ENCODE measurements at regions not wholly inside any gene's neighbourhood (a gene's known extent, or its start where the extent isn't known, plus 50 kb on each side); places are given as distances from the start of the nearest gene placed in this dataset.

- no peak for DNase-seq (ENCODE audit: extremely low read depth, low read depth)
- TF ChIP-seq CTCF (IDR thresholded peaks at IDR 0.05; ENCODE audit: low read depth, low read length) = no peak
Measured at GRCh38 chr4:4758681-4759080, 100.8 kb upstream of the MSX1 start.

GRCh38 chr4:4755306-4755705 is 104.2 kb upstream of the MSX1 start:
- DNase-seq (ENCODE audit: extremely low read depth, low read depth) = no peak

GRCh38 chr4:4754641-4755040 is 104.8 kb upstream of the MSX1 start:
- no peak for DNase-seq (ENCODE audit: extremely low read depth, low read depth)
- no peak for TF ChIP-seq CTCF (IDR thresholded peaks at IDR 0.05; ENCODE audit: low read depth, low read length)

More at GRCh38 chr4:4755306-4755705, 104.2 kb upstream of the MSX1 start:
- no peak for TF ChIP-seq CTCF (IDR thresholded peaks at IDR 0.05; ENCODE audit: low read depth, low read length)

GRCh38 chr4:4753643-4754042 is 105.8 kb upstream of the MSX1 start:
- DNase-seq (ENCODE audit: extremely low read depth, low read depth) = no peak
- no peak for TF ChIP-seq CTCF (IDR thresholded peaks at IDR 0.05; ENCODE audit: low read depth, low read length)

- TF ChIP-seq CTCF (IDR thresholded peaks at IDR 0.05; ENCODE audit: low read depth, low read length) = no peak
- no peak for DNase-seq (ENCODE audit: extremely low read depth, low read depth)
Measured at GRCh38 chr4:4752576-4753401, 106.7 kb upstream of the MSX1 start.

GRCh38 chr4:4752025-4752424 is 107.4 kb upstream of the MSX1 start:
- TF ChIP-seq CTCF (IDR thresholded peaks at IDR 0.05; ENCODE audit: low read depth, low read length) = no peak
- no peak for DNase-seq (ENCODE audit: extremely low read depth, low read depth)

- DNase-seq (ENCODE audit: extremely low read depth, low read depth) = no peak
- no peak for TF ChIP-seq CTCF (IDR thresholded peaks at IDR 0.05; ENCODE audit: low read depth, low read length)
Measured at GRCh38 chr4:4750187-4750586, 109.3 kb upstream of the MSX1 start.
